Gastroesophageal sphincter (tissue), 3 donors: ENCODE measurements at regions not wholly inside any gene's neighbourhood (a gene's known extent, or its start where the extent isn't known, plus 50 kb on each side); places are given as distances from the start of the nearest gene placed in this dataset.

Experiments used
- CTCF ChIP-seq, 4 experiments: fragments of 200-600 bp in 2 of 4; fragments of 450-650 bp in 2 of 4; sonication (generic) in 1 of 4; IDR thresholded peaks; one replicate each; pipeline ENCODE4 v1.5.1; 2017 to 2019; ENCODE audit warnings: antibody characterized with exemption in 4 of 4, mild to moderate bottlenecking in 2 of 4, moderate library complexity in 2 of 4
- EP300 ChIP-seq: sonication (generic); formaldehyde crosslinking; IDR thresholded peaks from one replicate; pipeline ENCODE4 v1.6.1; 2017; ENCODE audit warnings: antibody characterized with exemption, mild to moderate bottlenecking
- POLR2A ChIP-seq, 2 donors: fragments of 450-650 bp; IDR thresholded peaks; one replicate each; pipeline ENCODE4 v1.6.1; 2017; ENCODE audit warnings: antibody characterized with exemption in 2 of 2, mild to moderate bottlenecking in 2 of 2, moderate library complexity in 1 of 2
- POLR2AphosphoS5 ChIP-seq: sonication (generic); formaldehyde crosslinking; IDR thresholded peaks from one replicate; pipeline ENCODE4 v1.6.1; 2017; ENCODE audit warnings: antibody characterized with exemption

- no peak for TF ChIP-seq POLR2AphosphoS5
- TF ChIP-seq CTCF (IDR thresholded peaks at IDR 0.05): no peak
- no peak for TF ChIP-seq POLR2A (IDR thresholded peaks at IDR 0.05)
- TF ChIP-seq EP300: no peak
Measured at GRCh38 chr2:18232731-18233438, 327.6 kb downstream of the RDH14 start.
